Upper lobe of right lung (tissue), 1 donor: ENCODE measurements at regions not wholly inside any gene's neighbourhood (a gene's known extent, or its start where the extent isn't known, plus 50 kb on each side); places are given as distances from the start of the nearest gene placed in this dataset.
"Not testable (repeated sequence)": the region's sequence is repeated elsewhere in the genome, so short reads cannot be mapped to it uniquely, and the experiment has no call there.

Source experiments
- ATAC-seq: fragments of 200-7000 bp; cut with Tn5 transposase; one replicate; pipeline ENCODE4 v1.9.1; 2020; ENCODE audit warnings: mild to moderate bottlenecking, moderate library complexity
- DNase-seq: peaks from one replicate; pipeline ENCODE4 v3.0.0-alpha.2; 2020
- H3K27ac ChIP-seq: fragments of 200-600 bp; one replicate; pipeline ENCODE4 v1.8.0; 2022
- H3K27me3 ChIP-seq: fragments of 200-600 bp; one replicate; pipeline ENCODE4 v1.8.0; 2022; ENCODE audit warnings: mild to moderate bottlenecking
- H3K36me3 ChIP-seq: fragments of 200-600 bp; one replicate; pipeline ENCODE4 v1.8.0; 2022
- H3K4me1 ChIP-seq: fragments of 200-600 bp; one replicate; pipeline ENCODE4 v1.8.0; 2022
- H3K4me3 ChIP-seq: fragments of 200-600 bp; one replicate; pipeline ENCODE4 v1.8.0; 2022; ENCODE audit warnings: mild to moderate bottlenecking
- H3K9me3 ChIP-seq: fragments of 200-600 bp; one replicate; pipeline ENCODE4 v1.8.0; 2022
- intact Hi-C: fragments of 100-400 bp; cut with DNase I; formaldehyde crosslinking; loops from one replicate; pipeline ENCODE4 v1.11.0; 2022
- TF ChIP-seq, protein P1 (sequence below): fragments of 200-600 bp; IDR thresholded peaks from one replicate; pipeline ENCODE4 v1.8.0; 2022; ENCODE audit warnings: antibody characterized with exemption
- donor health status: DM: no; HTN: yes; CAD: no; lungs with severe emphysema.

- Histone ChIP-seq H3K27ac (no peak overlapping the region), H3K9me3 (no peaks in the 10 kb centered on the region), H3K27me3 (no peaks in the 10 kb centered on the region), H3K4me1 (no peaks in the 10 kb centered on the region), H3K36me3 (no peaks in the 10 kb centered on the region), H3K4me3 (no peak overlapping the region)
- DNase-seq (no peak), ATAC-seq (no peak)
- intact Hi-C loops, result no loop called here
- TF ChIP-seq, protein P1, sequence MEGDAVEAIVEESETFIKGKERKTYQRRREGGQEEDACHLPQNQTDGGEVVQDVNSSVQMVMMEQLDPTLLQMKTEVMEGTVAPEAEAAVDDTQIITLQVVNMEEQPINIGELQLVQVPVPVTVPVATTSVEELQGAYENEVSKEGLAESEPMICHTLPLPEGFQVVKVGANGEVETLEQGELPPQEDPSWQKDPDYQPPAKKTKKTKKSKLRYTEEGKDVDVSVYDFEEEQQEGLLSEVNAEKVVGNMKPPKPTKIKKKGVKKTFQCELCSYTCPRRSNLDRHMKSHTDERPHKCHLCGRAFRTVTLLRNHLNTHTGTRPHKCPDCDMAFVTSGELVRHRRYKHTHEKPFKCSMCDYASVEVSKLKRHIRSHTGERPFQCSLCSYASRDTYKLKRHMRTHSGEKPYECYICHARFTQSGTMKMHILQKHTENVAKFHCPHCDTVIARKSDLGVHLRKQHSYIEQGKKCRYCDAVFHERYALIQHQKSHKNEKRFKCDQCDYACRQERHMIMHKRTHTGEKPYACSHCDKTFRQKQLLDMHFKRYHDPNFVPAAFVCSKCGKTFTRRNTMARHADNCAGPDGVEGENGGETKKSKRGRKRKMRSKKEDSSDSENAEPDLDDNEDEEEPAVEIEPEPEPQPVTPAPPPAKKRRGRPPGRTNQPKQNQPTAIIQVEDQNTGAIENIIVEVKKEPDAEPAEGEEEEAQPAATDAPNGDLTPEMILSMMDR, result no peak
These were observed 153.2 kb downstream of the ZNF486 start for GRCh38 chr19:20320191-20320590.

GRCh38 chr19:20318616-20319015 lies 151.6 kb downstream of the ZNF486 start:
- no peak for ATAC-seq
- no peak for DNase-seq

DNA sequence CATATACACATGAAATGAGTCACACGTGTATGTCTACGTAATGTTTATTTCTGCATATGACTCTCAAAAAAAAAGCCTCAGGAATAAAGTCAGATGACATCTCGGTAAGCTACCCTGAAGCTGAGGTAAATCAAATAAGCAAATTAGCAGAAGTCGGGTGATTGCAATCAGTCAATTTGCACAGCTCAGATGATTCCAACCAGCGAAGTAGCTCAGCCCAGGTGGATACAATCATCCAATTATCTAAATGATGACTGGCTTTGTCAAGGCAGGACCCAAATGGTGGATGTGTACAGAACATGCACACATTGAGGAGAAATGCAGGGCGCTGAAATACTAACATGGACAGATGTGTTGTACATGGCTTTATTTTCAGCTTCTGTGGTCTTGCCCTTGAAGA lies 148.5 kb downstream of the ZNF486 start:
- TF ChIP-seq, protein P1, result no peak
- no peak overlapping the region for H3K4me3 ChIP-seq
- no peaks in the 10 kb centered on the region for H3K9me3 ChIP-seq
- DNase-seq (no peak), ATAC-seq (no peak)
- intact Hi-C loops, result no loop called here
- no peaks in the 10 kb centered on the region for H3K27me3 ChIP-seq
- H3K36me3 ChIP-seq, result no peaks in the 10 kb centered on the region
- H3K27ac ChIP-seq, result no peak overlapping the region
- H3K4me1 ChIP-seq, result no peaks in the 10 kb centered on the region

More at GRCh38 chr19:20318616-20319015, 151.6 kb downstream of the ZNF486 start:
- intact Hi-C loops, result no loop called here
- Histone ChIP-seq H3K36me3 (no peaks in the 10 kb centered on the region), H3K27ac (no peak overlapping the region), H3K4me1 (no peaks in the 10 kb centered on the region), H3K9me3 (no peaks in the 10 kb centered on the region), H3K4me3 (no peak overlapping the region), H3K27me3 (no peaks in the 10 kb centered on the region)
- TF ChIP-seq, protein P1, result no peak

- no peaks in the 10 kb centered on the region for H3K9me3 ChIP-seq
- ATAC-seq, result no peak
- TF ChIP-seq, protein P1, result no peak
- no peak overlapping the region for H3K27ac ChIP-seq
- H3K36me3 ChIP-seq, result no peaks in the 10 kb centered on the region
- DNase-seq, result no peak
- no peaks in the 10 kb centered on the region for H3K27me3 ChIP-seq
- H3K4me3 ChIP-seq, result no peak overlapping the region
- H3K4me1 ChIP-seq, result no peaks in the 10 kb centered on the region
- intact Hi-C loops, result no loop called here
These were observed 146.9 kb downstream of the ZNF486 start for GRCh38 chr19:20313894-20314293.

DNA sequence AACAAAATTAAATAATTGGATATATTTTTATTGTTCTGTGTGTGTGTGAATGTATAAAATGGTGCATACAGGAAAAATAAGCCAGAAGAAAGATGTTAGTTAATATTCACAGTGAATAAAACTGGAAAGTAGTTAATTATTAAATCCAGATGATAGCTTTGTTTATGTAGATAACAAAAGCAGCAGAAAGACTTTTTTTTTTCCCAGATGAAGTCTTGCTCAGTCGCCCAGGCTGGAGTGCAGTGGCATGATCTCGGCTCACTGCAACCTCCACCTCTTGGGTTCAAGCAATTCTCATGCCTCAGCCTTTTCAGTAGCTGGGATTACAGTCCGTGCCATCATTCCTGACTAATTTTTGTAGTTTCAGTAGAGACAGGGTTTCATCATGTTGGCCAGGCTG lies 140.1 kb downstream of the ZNF486 start:
- no peak for ATAC-seq

DNA sequence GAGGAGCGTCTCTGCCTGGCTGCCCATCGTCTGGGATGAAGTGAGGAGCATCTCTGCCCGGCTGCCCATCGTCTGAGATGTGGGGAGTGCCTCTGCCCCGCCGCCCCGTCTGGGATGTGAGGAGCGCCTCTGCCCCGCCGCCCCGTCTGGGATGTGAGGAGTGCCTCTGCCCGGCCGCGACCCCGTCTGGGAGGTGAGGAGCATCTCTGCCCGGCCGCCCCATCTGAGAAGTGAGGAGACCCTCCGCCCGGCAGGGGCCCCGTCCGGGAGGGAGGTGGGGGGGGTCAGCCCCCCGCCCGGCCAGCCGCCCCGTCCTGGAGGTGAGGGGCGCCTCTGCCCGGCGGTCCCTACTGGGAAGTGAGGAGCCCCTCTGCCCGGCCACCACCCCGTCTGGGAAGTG lies 129.3 kb downstream of the ZNF486 start:
- H3K4me3 ChIP-seq, H3K27me3 ChIP-seq, DNase-seq, ATAC-seq, intact Hi-C loops, H3K4me1 ChIP-seq, H3K9me3 ChIP-seq, H3K36me3 ChIP-seq, H3K27ac ChIP-seq: not testable (repeated sequence)

More for the DNA sequence above, 140.1 kb downstream of the ZNF486 start:
- Histone ChIP-seq H3K36me3 (no peaks in the 10 kb centered on the region), H3K27ac (no peak overlapping the region), H3K4me3 (no peak overlapping the region), H3K4me1 (no peaks in the 10 kb centered on the region), H3K9me3 (no peaks in the 10 kb centered on the region), H3K27me3 (no peaks in the 10 kb centered on the region)
- DNase-seq, result no peak
- TF ChIP-seq, protein P1, result no peak
- intact Hi-C loops, result no loop called here
